CD14-positive monocyte (primary cell): ENCODE measurements at regions not wholly inside any gene's neighbourhood (a gene's known extent, or its start where the extent isn't known, plus 50 kb on each side); places are given as distances from the start of the nearest gene placed in this dataset.
"Not testable (repeated sequence)": the region's sequence is repeated elsewhere in the genome, so short reads cannot be mapped to it uniquely, and the experiment has no call there.

Source experiments
- DNase-seq, 3 donors: peaks; one replicate each; pipeline ENCODE4 v3.0.0-alpha.2; 2011 to 2022
- H2AFZ ChIP-seq: 2 replicates; pipeline ENCODE4 v1.6.0; 2012; ENCODE audit warnings: mild to moderate bottlenecking, low read depth, low read length, inconsistent platforms; ENCODE audit not compliant: insufficient read depth, poor library complexity, severe bottlenecking
- H3K27ac ChIP-seq, 2 donors: 1 replicate in 1 of 2; 2 replicates in 1 of 2; pipeline ENCODE4 v1.5.1; 2012 to 2013; ENCODE audit warnings: low read length in 2 of 2, control low read depth in 1 of 2, inconsistent platforms in 1 of 2, low read depth in 1 of 2, mild to moderate bottlenecking in 1 of 2
- H3K27me3 ChIP-seq, 2 donors: one replicate each; pipeline versions ENCODE4 v1.6.0 to v1.6.1; 2011 to 2013; ENCODE audit warnings: low read length in 2 of 2; ENCODE audit not compliant: control insufficient read depth in 2 of 2, insufficient read depth in 2 of 2
- H3K36me3 ChIP-seq, 2 donors: replicated peaks in 1 of 2; 1 replicate in 1 of 2; 2 replicates in 1 of 2; pipeline versions ENCODE4 v1.5.1 to v1.6.1; 2012 to 2013; ENCODE audit warnings: low read length in 2 of 2, control low read depth in 1 of 2, inconsistent platforms in 1 of 2, mild to moderate bottlenecking in 1 of 2; ENCODE audit not compliant: insufficient read depth in 2 of 2, control insufficient read depth in 1 of 2
- H3K4me1 ChIP-seq, 2 donors: 1 replicate in 1 of 2; 2 replicates in 1 of 2; pipeline versions ENCODE4 v1.5.1 to v1.6.1; 2012 to 2013; ENCODE audit warnings: low read length in 2 of 2, control low read depth in 1 of 2, inconsistent platforms in 1 of 2, mild to moderate bottlenecking in 1 of 2, moderate library complexity in 1 of 2; ENCODE audit not compliant: insufficient read depth in 2 of 2, control insufficient read depth in 1 of 2
- H3K4me2 ChIP-seq: replicated peaks from 2 replicates; pipeline ENCODE3; 2012; ENCODE audit warnings: low read length, moderate library complexity, mild to moderate bottlenecking; ENCODE audit not compliant: poor library complexity, severe bottlenecking; ENCODE audit errors: extremely low read depth
- H3K4me3 ChIP-seq, 3 experiments: fragments of 200-600 bp in 1 of 3; sonication (generic) in 1 of 3; replicated peaks in 1 of 3; 1 replicate in 2 of 3; 2 replicates in 1 of 3; pipeline ENCODE4 v1.5.1; 2011 to 2013; ENCODE audit warnings: low read length in 3 of 3, mild to moderate bottlenecking in 3 of 3, control low read depth in 2 of 3, low read depth in 2 of 3, inconsistent platforms in 1 of 3, moderate library complexity in 1 of 3
- H3K79me2 ChIP-seq: 2 replicates; pipeline ENCODE4 v1.6.0; 2012; ENCODE audit warnings: mild to moderate bottlenecking, control low read depth, inconsistent platforms, low read length, moderate library complexity; ENCODE audit not compliant: insufficient read depth
- H3K9ac ChIP-seq: 2 replicates; pipeline ENCODE4 v1.6.0; 2017; ENCODE audit warnings: low read length, mild to moderate bottlenecking; ENCODE audit not compliant: insufficient read depth, poor library complexity, severe bottlenecking
- H3K9me3 ChIP-seq, 2 donors: replicated peaks in 1 of 2; 1 replicate in 1 of 2; 2 replicates in 1 of 2; pipeline versions ENCODE4 v1.5.1 to v1.6.1; 2012 to 2013; ENCODE audit warnings: low read length in 2 of 2, control low read depth in 1 of 2; ENCODE audit not compliant: control insufficient read depth in 1 of 2, insufficient read depth in 1 of 2
- H4K20me1 ChIP-seq: 2 replicates; pipeline ENCODE4 v1.6.0; 2012; ENCODE audit warnings: mild to moderate bottlenecking, low read length, control low read depth, moderate library complexity; ENCODE audit not compliant: insufficient read depth
- H3K27ac Mint-ChIP-seq, 7 donors: one replicate each; pipeline ENCODE4 v1.8.0; 2020; ENCODE audit warnings: mild to moderate bottlenecking in 7 of 7, mixed read lengths in 7 of 7, moderate library complexity in 6 of 7, inconsistent platforms in 2 of 7
- H3K27me3 Mint-ChIP-seq, 3 donors: one replicate each; pipeline ENCODE4 v1.8.0; 2021 to 2022; ENCODE audit warnings: low read depth in 3 of 3, mild to moderate bottlenecking in 3 of 3, mixed read lengths in 3 of 3, moderate library complexity in 3 of 3, inconsistent platforms in 1 of 3
- H3K36me3 Mint-ChIP-seq, 2 donors: one replicate each; pipeline ENCODE4 v1.8.0; 2020; ENCODE audit warnings: mixed read lengths in 2 of 2, inconsistent platforms in 1 of 2, mild to moderate bottlenecking in 1 of 2
- H3K4me1 Mint-ChIP-seq: one replicate; pipeline ENCODE4 v1.8.0; 2020; ENCODE audit warnings: mild to moderate bottlenecking, mixed read lengths
- H3K4me3 Mint-ChIP-seq, 2 donors: one replicate each; pipeline ENCODE4 v1.8.0; 2020; ENCODE audit warnings: mild to moderate bottlenecking in 2 of 2, mixed read lengths in 2 of 2, moderate library complexity in 1 of 2
- H3K9me3 Mint-ChIP-seq, 7 donors: one replicate each; pipeline ENCODE4 v1.8.0; 2020 to 2022; ENCODE audit warnings: mixed read lengths in 7 of 7, mild to moderate bottlenecking in 6 of 7, moderate library complexity in 6 of 7, inconsistent platforms in 2 of 7
- WGBS: methylation state at CpG from one replicate; pipeline ENCODE4 v1.1.5; 2013; ENCODE audit warnings: missing lambda C conversion rate; ENCODE audit not compliant: insufficient coverage; 5-methylcytosine and 5-hydroxymethylcytosine counted together
- intact Hi-C, 2 donors: fragments of 100-400 bp; cut with micrococcal nuclease; formaldehyde crosslinking; loops; one replicate each; pipeline versions ENCODE4 v1.15.0 to v1.15.1; 2023

DNA sequence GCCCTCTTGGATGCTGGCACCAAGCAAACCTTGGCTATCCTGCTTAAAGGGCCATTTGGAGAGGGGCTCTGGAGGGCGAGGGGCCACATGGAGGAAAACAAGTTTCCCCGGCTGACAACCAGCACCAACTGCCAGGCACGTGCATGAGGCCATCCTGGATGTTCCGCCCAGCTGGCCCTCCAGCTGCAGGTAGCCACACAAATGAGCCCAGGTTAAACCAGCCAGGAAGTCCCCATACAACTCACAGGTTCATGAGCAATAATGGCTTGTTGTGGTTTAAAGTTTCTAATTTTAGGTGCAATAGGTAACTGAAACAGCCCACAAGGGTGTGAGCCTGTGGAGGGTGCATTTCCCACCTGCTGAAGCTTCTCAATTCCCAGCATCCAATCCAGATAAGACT lies 93.6 kb downstream of the ALG1L2 start:
- H3K9me3 Mint-ChIP-seq, H4K20me1 ChIP-seq, H3K4me3 ChIP-seq, H3K27me3 ChIP-seq, H3K4me3 Mint-ChIP-seq, H3K4me2 ChIP-seq, H3K79me2 ChIP-seq, intact Hi-C loops, H3K9ac ChIP-seq, H3K36me3 Mint-ChIP-seq, H3K27ac ChIP-seq, H3K9me3 ChIP-seq, H3K4me1 ChIP-seq, H3K27me3 Mint-ChIP-seq, DNase-seq, H3K27ac Mint-ChIP-seq, H2AFZ ChIP-seq, H3K36me3 ChIP-seq: not testable (repeated sequence)
- peaks cover 13% of the 10 kb centered on the region for H3K4me1 Mint-ChIP-seq
- 100% methylated on average over 2 of the region's 4 CpGs for WGBS

DNA sequence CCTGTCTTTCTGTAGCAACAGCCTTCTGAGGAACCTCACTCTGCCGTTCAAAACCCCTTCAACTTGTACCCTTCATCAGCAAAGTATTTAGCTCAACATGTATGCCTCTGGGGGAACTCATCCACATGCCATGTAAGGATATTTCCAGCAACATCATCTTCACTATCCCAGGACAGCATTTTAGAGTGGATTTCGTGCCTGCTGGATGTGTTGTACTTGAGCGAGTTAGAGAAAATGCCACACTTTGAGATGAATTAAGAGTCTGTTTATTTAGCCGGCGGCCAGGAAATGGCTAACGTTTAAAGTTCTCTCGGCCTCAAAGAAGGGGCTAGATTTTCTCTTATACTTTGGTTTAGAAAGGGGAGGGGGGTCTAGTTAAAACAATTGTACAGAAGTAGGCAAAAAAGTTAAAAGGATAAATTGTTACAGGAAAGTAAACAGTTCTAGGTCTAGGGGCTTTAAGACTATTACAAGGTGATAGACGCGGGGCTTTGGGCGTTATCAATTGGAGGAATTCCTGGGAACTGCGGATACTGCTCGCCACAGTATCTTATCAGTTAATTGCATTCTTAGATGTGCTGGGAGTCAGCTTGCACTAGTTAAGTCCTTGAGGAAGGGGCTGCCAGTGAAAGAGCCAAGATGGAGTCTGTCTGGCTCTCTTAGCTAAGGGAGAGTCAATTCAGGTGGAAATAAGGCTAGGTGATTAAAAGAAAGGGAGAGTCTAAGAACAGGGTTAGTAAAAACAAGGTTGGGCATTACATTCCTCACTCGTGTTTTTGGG lies 95.0 kb downstream of the ALG1L2 start:
- H4K20me1 ChIP-seq, H3K4me2 ChIP-seq, H3K27me3 Mint-ChIP-seq, H3K4me1 ChIP-seq, H3K27me3 ChIP-seq, H3K4me3 Mint-ChIP-seq, H2AFZ ChIP-seq, H3K9me3 Mint-ChIP-seq, H3K36me3 Mint-ChIP-seq, DNase-seq, H3K4me3 ChIP-seq, H3K36me3 ChIP-seq, H3K79me2 ChIP-seq, H3K27ac Mint-ChIP-seq, H3K9me3 ChIP-seq, intact Hi-C loops, H3K27ac ChIP-seq, H3K9ac ChIP-seq: not testable (repeated sequence)
- 97% methylated on average over 7 of the region's 13 CpGs for WGBS
- H3K4me1 Mint-ChIP-seq: peaks cover 13% of the 10 kb centered on the region

DNA sequence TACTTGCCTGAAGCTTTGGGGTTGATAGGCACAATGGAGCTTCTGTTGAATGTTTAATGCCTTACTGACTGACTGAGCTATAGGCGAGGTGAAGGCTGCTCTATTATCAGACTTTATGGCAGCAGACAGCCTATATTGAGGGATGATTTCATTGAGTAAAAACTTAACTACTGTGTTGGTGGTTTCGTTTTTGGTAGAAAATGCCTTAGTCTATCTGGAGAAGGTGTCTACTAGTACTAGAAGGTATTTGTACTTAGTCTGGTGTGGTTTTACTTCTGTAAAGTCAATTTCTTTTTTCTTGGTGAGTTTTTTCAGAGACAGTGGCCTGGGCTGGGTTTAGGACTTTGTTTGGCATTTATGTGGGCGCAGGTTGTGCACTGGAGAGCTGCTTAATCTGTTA lies 97.2 kb downstream of the ALG1L2 start:
- H3K4me1 ChIP-seq, intact Hi-C loops, H3K9me3 ChIP-seq, H3K4me2 ChIP-seq, H3K9ac ChIP-seq, H3K27ac ChIP-seq, H3K27me3 ChIP-seq, H3K36me3 ChIP-seq, H3K9me3 Mint-ChIP-seq, H3K79me2 ChIP-seq, H4K20me1 ChIP-seq, DNase-seq, H3K4me3 ChIP-seq, H2AFZ ChIP-seq, H3K27me3 Mint-ChIP-seq, H3K36me3 Mint-ChIP-seq: not testable (repeated sequence)
- peak overlapping the region; percentile 70 to 89 for H3K4me3 Mint-ChIP-seq
- H3K27ac Mint-ChIP-seq: peak overlapping the region in 4 of 7 donors; percentile 8 to 72 (median 66)
- 78% methylated on average over 1 of the region's 3 CpGs for WGBS
- peaks cover 16% of the 10 kb centered on the region for H3K4me1 Mint-ChIP-seq

DNA sequence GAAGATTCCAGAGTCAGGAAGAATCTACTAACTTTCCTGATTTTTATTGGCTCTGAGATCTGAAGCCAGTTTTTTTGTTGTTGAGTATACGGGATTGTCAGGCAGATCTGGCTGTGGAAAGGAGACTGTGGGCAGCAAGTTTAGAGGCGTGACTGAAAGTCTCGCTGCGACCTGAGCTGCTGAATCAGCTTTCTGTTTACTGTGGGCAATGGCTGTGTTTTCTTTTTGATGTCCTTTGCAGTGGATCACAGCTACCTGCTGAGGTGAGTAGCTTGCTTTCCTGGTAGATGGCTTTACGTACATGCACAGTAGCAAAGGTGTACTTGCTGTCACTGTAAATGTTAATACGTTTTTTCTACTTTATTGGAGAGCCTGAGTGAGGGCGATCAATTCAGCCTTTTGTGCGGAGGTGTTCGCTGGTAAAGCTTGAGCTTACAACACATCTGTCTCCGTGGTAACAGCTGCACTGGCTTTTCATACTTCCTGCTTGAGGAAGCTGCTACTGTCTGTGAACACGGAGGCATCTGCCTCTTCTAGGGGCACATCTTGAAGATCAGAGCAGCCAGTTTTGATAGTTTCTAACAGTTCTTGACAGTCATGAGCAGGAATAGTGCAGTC lies 97.8 kb downstream of the ALG1L2 start:
- H3K4me2 ChIP-seq: not testable (repeated sequence)

More for the DNA sequence above, 97.8 kb downstream of the ALG1L2 start:
- Histone ChIP-seq H3K4me3 (peak overlapping the region; percentile 33 to 69 (median 59)), H2AFZ (peak overlapping the region; percentile 53), H3K9ac (peak overlapping the region; percentile 36)
- H3K27ac ChIP-seq, H4K20me1 ChIP-seq, H3K9me3 Mint-ChIP-seq, H3K27me3 Mint-ChIP-seq, H3K9me3 ChIP-seq, H3K79me2 ChIP-seq, H3K4me1 ChIP-seq, H3K36me3 ChIP-seq, intact Hi-C loops, H3K36me3 Mint-ChIP-seq, H3K27me3 ChIP-seq: not testable (repeated sequence)
- Mint-ChIP-seq H3K4me1 (peaks cover 16% of the 10 kb centered on the region), H3K27ac (peak overlapping the region in 5 of 7 donors; percentile 43 to 72 (median 62)), H3K4me3 (peak overlapping the region; percentile 70 to 89)
- DNase-seq: peak in 2 of 3 donors; percentile 11 to 31
- WGBS: 0% methylated on average over 7 of the region's 11 CpGs
